ENCODE measurements at regions not wholly inside any gene's neighbourhood (a gene's known extent, or its start where the extent isn't known, plus 50 kb on each side); places are given as distances from the start of the nearest gene placed in this dataset.

- no peaks in the 10 kb centered on the region for H3K9me1 ChIP-seq (ENCODE audit: control insufficient read depth, insufficient read depth, low read length)
- in situ Hi-C loops (cut with MboI), result no loop called here
- TF ChIP-seq BCL6 (CRISPR knock-in tag; IDR thresholded peaks at IDR 0.05) (no peak), RBM39 (optimal IDR thresholded peaks at IDR 0.05; ENCODE audit: low read depth, low read length) (no peak), ZFX (CRISPR knock-in tag; IDR thresholded peaks at IDR 0.05) (no peak), ZNF79 (CRISPR knock-in tag; IDR thresholded peaks at IDR 0.05; ENCODE audit: low read depth) (no peak), RBM15 (IDR thresholded peaks at IDR 0.05; ENCODE audit: insufficient read depth, low read length) (no peak), MBD2 (IDR thresholded peaks at IDR 0.05; ENCODE audit: borderline replicate concordance, low read depth) (no peak), HEY1 (CRISPR knock-in tag; IDR thresholded peaks at IDR 0.05; ENCODE audit: borderline replicate concordance) (no peak), E2F4 (CRISPR knock-in tag; IDR thresholded peaks at IDR 0.05; ENCODE audit: low read depth) (no peak)
- TF ChIP-seq, protein P1, sequence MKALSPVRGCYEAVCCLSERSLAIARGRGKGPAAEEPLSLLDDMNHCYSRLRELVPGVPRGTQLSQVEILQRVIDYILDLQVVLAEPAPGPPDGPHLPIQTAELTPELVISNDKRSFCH (CRISPR knock-in tag; IDR thresholded peaks at IDR 0.05), result no peak
- TF ChIP-seq, protein P1 (tag; IDR thresholded peaks at IDR 0.05), result no peak
- TF ChIP-seq, protein P2, sequence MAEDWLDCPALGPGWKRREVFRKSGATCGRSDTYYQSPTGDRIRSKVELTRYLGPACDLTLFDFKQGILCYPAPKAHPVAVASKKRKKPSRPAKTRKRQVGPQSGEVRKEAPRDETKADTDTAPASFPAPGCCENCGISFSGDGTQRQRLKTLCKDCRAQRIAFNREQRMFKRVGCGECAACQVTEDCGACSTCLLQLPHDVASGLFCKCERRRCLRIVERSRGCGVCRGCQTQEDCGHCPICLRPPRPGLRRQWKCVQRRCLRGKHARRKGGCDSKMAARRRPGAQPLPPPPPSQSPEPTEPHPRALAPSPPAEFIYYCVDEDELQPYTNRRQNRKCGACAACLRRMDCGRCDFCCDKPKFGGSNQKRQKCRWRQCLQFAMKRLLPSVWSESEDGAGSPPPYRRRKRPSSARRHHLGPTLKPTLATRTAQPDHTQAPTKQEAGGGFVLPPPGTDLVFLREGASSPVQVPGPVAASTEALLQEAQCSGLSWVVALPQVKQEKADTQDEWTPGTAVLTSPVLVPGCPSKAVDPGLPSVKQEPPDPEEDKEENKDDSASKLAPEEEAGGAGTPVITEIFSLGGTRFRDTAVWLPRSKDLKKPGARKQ (CRISPR knock-in tag; IDR thresholded peaks at IDR 0.05), result no peak
- TF ChIP-seq, protein P3, sequence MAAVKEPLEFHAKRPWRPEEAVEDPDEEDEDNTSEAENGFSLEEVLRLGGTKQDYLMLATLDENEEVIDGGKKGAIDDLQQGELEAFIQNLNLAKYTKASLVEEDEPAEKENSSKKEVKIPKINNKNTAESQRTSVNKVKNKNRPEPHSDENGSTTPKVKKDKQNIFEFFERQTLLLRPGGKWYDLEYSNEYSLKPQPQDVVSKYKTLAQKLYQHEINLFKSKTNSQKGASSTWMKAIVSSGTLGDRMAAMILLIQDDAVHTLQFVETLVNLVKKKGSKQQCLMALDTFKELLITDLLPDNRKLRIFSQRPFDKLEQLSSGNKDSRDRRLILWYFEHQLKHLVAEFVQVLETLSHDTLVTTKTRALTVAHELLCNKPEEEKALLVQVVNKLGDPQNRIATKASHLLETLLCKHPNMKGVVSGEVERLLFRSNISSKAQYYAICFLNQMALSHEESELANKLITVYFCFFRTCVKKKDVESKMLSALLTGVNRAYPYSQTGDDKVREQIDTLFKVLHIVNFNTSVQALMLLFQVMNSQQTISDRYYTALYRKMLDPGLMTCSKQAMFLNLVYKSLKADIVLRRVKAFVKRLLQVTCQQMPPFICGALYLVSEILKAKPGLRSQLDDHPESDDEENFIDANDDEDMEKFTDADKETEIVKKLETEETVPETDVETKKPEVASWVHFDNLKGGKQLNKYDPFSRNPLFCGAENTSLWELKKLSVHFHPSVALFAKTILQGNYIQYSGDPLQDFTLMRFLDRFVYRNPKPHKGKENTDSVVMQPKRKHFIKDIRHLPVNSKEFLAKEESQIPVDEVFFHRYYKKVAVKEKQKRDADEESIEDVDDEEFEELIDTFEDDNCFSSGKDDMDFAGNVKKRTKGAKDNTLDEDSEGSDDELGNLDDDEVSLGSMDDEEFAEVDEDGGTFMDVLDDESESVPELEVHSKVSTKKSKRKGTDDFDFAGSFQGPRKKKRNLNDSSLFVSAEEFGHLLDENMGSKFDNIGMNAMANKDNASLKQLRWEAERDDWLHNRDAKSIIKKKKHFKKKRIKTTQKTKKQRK (IDR thresholded peaks at IDR 0.05; ENCODE audit: borderline replicate concordance, low read depth, low read length), result no peak
- H3K79me2 ChIP-seq (ENCODE audit: control insufficient read depth, insufficient read depth, low read length), result no peaks in the 10 kb centered on the region
- no peaks in the 10 kb centered on the region for H3K9me3 ChIP-seq (replicated peaks; ENCODE audit: control insufficient read depth, insufficient read depth, low read depth, low read length)
- no peaks in the 10 kb centered on the region for H3K4me1 ChIP-seq (replicated peaks in 1 of 2; ENCODE audit: control insufficient read depth in 2 of 2, insufficient read depth in 2 of 2, low read length in 2 of 2)
- ATAC-seq, result no peak
- H3K27me3 ChIP-seq (ENCODE audit: control insufficient read depth in 2 of 2, insufficient read depth in 2 of 2, low read length in 2 of 2), result no peaks in the 10 kb centered on the region
- CTCF ChIA-PET (ENCODE audit: low intra/inter-chr PET ratio), result no interaction called here
- POLR2A ChIA-PET, result no interaction called here
- no peaks in the 10 kb centered on the region for H4K20me1 ChIP-seq (replicated peaks; ENCODE audit: control insufficient read depth, insufficient read depth, low read length)
- FAIRE-seq, result no peak
- intact Hi-C loops (cut with micrococcal nuclease), result no loop called here
- H2AFZ ChIP-seq (ENCODE audit: low read depth, low read length), result no peak overlapping the region
- DNase-seq (ENCODE audit: extremely low read depth in 1 of 4, low spot score in 3 of 4), result no peak
- no peak overlapping the region for H3K9ac ChIP-seq (ENCODE audit: insufficient read depth in 1 of 2, low read depth in 2 of 2, low read length in 2 of 2)
- no peak overlapping the region for H3K27ac ChIP-seq (ENCODE audit: extremely low read depth, low read depth, low read length)
- BruUV-seq (replicated peaks), result no TSS peak
- H3K4me3 ChIP-seq, result no peak overlapping the region
- H3K36me3 ChIP-seq (ENCODE audit: control insufficient read depth, insufficient read depth, low read length), result no peaks in the 10 kb centered on the region
- no peak overlapping the region for H3K4me2 ChIP-seq (ENCODE audit: insufficient read depth, low read length)
Measured at GRCh38 chr6:121733234-121733633, 297.8 kb downstream of the GJA1 start.

Data from K562 (cell line).